Testis (tissue), 2 donors: ENCODE measurements at regions not wholly inside any gene's neighbourhood (a gene's known extent, or its start where the extent isn't known, plus 50 kb on each side); places are given as distances from the start of the nearest gene placed in this dataset.

Experiments used
- DNase-seq: peaks from one replicate; pipeline ENCODE4 v3.0.0-alpha.2; 2019
- H3K27ac ChIP-seq, 2 donors: fragments of 200-600 bp; sonication (generic); one replicate each; pipeline ENCODE4 v1.5.1; 2019
- H3K27me3 ChIP-seq: fragments of 200-600 bp; sonication (generic); one replicate; pipeline ENCODE4 v1.5.1; 2019
- H3K36me3 ChIP-seq: fragments of 200-600 bp; sonication (generic); one replicate; pipeline ENCODE4 v1.5.1; 2017; ENCODE audit warnings: low read depth; ENCODE audit errors: missing control alignments
- H3K4me1 ChIP-seq: fragments of 200-600 bp; sonication (generic); one replicate; pipeline ENCODE4 v1.5.1; 2019
- H3K4me3 ChIP-seq, 2 donors: fragments of 200-600 bp; sonication (generic); one replicate each; pipeline ENCODE4 v1.5.1; 2017 to 2019
- H3K9me3 ChIP-seq: fragments of 200-600 bp; sonication (generic); one replicate; pipeline ENCODE4 v1.5.1; 2017
- POLR2A ChIP-seq: fragments of 450-650 bp; IDR thresholded peaks from one replicate; pipeline ENCODE4 v1.6.1; 2017; ENCODE audit warnings: antibody characterized with exemption, mild to moderate bottlenecking, moderate library complexity
- WGBS, 2 donors: methylation state at CpG; one replicate each; pipeline ENCODE4 v1.1.5; 2018; 5-methylcytosine and 5-hydroxymethylcytosine counted together
- intact Hi-C: fragments of 100-400 bp; cut with DNase I; formaldehyde crosslinking; loops from one replicate; pipeline ENCODE4 v1.15.1; 2023; ENCODE audit warnings: low total_unique reads
- TF ChIP-seq, protein P1 (sequence below), 3 experiments: fragments of 450-650 bp in 2 of 3; fragments of 200-600 bp in 1 of 3; sonication (generic) in 1 of 3; IDR thresholded peaks; one replicate each; pipeline ENCODE4 v1.5.1; 2016 to 2019; ENCODE audit warnings: antibody characterized with exemption in 3 of 3, mild to moderate bottlenecking in 2 of 3, moderate library complexity in 1 of 3

GRCh38 chr2:18961991-18962421 lies 372.6 kb upstream of the NT5C1B start:
- WGBS, 2 donors: 38 to 39% methylated on average over 14 of the region's 14 CpGs
- peaks cover 15% of the 10 kb centered on the region for H3K4me1 ChIP-seq
- H3K9me3 ChIP-seq: no peaks in the 10 kb centered on the region
- intact Hi-C loops: no loop called here
- H3K36me3 ChIP-seq: no peaks in the 10 kb centered on the region
- peak overlapping the region in 1 of 2 donors; percentile 24 for H3K4me3 ChIP-seq
- TF ChIP-seq, protein P1, sequence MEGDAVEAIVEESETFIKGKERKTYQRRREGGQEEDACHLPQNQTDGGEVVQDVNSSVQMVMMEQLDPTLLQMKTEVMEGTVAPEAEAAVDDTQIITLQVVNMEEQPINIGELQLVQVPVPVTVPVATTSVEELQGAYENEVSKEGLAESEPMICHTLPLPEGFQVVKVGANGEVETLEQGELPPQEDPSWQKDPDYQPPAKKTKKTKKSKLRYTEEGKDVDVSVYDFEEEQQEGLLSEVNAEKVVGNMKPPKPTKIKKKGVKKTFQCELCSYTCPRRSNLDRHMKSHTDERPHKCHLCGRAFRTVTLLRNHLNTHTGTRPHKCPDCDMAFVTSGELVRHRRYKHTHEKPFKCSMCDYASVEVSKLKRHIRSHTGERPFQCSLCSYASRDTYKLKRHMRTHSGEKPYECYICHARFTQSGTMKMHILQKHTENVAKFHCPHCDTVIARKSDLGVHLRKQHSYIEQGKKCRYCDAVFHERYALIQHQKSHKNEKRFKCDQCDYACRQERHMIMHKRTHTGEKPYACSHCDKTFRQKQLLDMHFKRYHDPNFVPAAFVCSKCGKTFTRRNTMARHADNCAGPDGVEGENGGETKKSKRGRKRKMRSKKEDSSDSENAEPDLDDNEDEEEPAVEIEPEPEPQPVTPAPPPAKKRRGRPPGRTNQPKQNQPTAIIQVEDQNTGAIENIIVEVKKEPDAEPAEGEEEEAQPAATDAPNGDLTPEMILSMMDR (IDR thresholded peaks at IDR 0.05): no peak
- TF ChIP-seq POLR2A: no peak
- no peaks in the 10 kb centered on the region for H3K27me3 ChIP-seq
- H3K27ac ChIP-seq: peak overlapping the region; percentile 68 to 76
- peak; percentile 73 for DNase-seq

DNA sequence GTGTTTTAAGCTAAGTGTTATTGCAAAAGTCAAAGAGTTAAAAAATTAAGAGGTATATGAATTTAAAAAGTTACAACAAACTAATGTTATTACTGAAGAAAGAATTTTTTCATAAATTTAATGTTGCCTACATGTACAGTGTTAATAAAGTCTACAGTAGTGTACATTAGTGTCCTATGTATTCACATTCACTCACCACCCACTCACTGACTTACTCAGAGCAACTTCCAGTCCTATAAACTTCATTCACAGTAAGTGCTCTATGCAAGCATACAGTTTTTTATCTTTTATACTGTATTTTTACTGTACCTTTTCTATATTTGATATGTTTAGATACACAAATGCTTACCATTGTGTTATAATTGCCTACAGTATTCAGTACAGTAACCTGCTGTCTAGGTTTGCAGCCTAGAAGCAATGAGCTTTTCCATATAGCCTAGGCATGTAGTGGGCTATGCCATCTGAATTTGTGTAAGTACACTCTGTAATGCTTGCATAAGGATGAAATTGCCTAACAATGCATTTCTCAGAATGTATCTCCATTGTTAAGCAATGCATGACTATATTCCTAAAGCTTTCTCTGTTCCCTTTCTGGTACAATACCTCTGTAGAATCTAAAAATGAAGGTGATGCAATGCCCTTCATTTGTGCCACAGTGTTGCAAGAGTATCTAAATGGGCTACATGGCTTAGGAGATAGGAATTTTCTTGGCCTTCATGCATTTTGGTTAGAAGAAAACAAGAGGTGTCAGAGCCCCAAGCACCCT lies 370.8 kb upstream of the NT5C1B start:
- no peak overlapping the region for H3K4me3 ChIP-seq

DNA sequence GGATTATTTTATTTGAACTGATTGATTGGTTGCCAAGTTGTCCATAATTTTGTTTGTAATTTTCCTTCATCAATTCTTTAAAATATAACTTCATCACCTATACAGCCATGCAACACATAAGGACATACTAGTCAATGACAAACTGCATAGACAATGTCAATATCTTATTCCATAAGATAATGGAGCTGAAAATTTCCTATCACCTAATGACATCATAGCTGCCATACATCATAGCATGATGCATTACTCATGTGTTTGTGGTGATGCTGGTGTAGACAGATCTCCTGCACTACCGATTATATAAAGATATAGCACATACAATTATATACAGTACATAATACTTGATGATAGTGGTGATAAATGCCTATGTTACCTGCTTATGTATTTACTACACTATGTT lies 369.8 kb upstream of the NT5C1B start:
- intact Hi-C loops: no loop called here
- no peak for DNase-seq
- WGBS, 2 donors: 88 to 100% methylated on average over 1 of the region's 1 CpG
- no peak overlapping the region for H3K27ac ChIP-seq
- no peaks in the 10 kb centered on the region for H3K36me3 ChIP-seq
- H3K4me3 ChIP-seq: no peak overlapping the region
- H3K4me1 ChIP-seq: peaks cover 15% of the 10 kb centered on the region
- TF ChIP-seq, protein P1 (IDR thresholded peaks at IDR 0.05): no peak
- TF ChIP-seq POLR2A: no peak
- no peaks in the 10 kb centered on the region for H3K9me3 ChIP-seq
- no peaks in the 10 kb centered on the region for H3K27me3 ChIP-seq

More for the DNA sequence above, 370.8 kb upstream of the NT5C1B start:
- H3K36me3 ChIP-seq: no peaks in the 10 kb centered on the region
- no peaks in the 10 kb centered on the region for H3K27me3 ChIP-seq
- intact Hi-C loops: no loop called here
- no peaks in the 10 kb centered on the region for H3K9me3 ChIP-seq
- no peak overlapping the region for H3K27ac ChIP-seq
- H3K4me1 ChIP-seq: peaks cover 15% of the 10 kb centered on the region
- TF ChIP-seq POLR2A: no peak
- TF ChIP-seq, protein P1 (IDR thresholded peaks at IDR 0.05): no peak
- no peak for DNase-seq

DNA sequence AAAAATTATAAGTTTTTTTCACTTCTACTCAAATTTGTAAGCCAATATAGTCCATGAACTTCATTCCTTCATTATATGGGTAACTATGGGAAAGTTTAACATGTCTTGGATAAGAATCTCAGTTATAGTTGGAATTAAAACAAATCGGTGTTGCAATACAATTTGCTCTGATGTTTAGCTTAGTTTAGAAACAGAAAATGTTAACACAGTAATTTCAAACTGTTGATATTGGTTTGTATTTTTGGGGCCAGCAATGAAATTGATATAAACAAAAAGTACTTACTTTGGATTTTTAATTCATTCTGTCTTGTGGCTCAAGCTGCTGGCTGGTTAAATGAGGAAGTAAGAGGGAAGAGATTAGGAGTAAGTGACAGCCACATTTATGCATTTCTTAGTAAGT lies 368.5 kb upstream of the NT5C1B start:
- H3K4me1 ChIP-seq: peaks cover 15% of the 10 kb centered on the region
- no peaks in the 10 kb centered on the region for H3K9me3 ChIP-seq
- no peaks in the 10 kb centered on the region for H3K27me3 ChIP-seq
- H3K36me3 ChIP-seq: no peaks in the 10 kb centered on the region
- TF ChIP-seq POLR2A: no peak
- TF ChIP-seq, protein P1 (IDR thresholded peaks at IDR 0.05): no peak
- no peak for DNase-seq
- 91 to 92% methylated on average over 1 of the region's 1 CpG for WGBS, 2 donors
- intact Hi-C loops: no loop called here
- H3K27ac ChIP-seq: no peak overlapping the region
- H3K4me3 ChIP-seq: no peak overlapping the region

- Histone ChIP-seq H3K27ac (no peak overlapping the region), H3K9me3 (no peaks in the 10 kb centered on the region), H3K27me3 (no peaks in the 10 kb centered on the region), H3K4me3 (no peak overlapping the region), H3K4me1 (peaks cover 22% of the 10 kb centered on the region), H3K36me3 (no peaks in the 10 kb centered on the region)
- WGBS, 2 donors: 20 to 39% methylated on average over 5 of the region's 5 CpGs
- no peak for TF ChIP-seq POLR2A
- TF ChIP-seq, protein P1 (IDR thresholded peaks at IDR 0.05): no peak
- DNase-seq: peak; percentile 36
- intact Hi-C loops: no loop called here
These were observed 361.0 kb upstream of the NT5C1B start for GRCh38 chr2:18950361-18950851.
